K562 (cell line): ENCODE measurements at regions not wholly inside any gene's neighbourhood (a gene's known extent, or its start where the extent isn't known, plus 50 kb on each side); places are given as distances from the start of the nearest gene placed in this dataset.

Experiments
- BACH1 ChIP-seq: fragments of 200-800 bp; sonication (Bioruptor generic); IDR thresholded peaks from 2 replicates; pipeline ENCODE4 v1.6.1; 2016; ENCODE audit warnings: missing genetic modification characterization, missing compliant biosample characterization
- CHAMP1 ChIP-seq: fragments of 450-650 bp; IDR thresholded peaks from 2 replicates; pipeline ENCODE4 v1.6.1; 2016; ENCODE audit warnings: mild to moderate bottlenecking
- ESRRA ChIP-seq: fragments of 450-650 bp; IDR thresholded peaks from 2 replicates; pipeline ENCODE4 v1.6.1; 2014; ENCODE audit warnings: low read depth, mild to moderate bottlenecking, moderate library complexity, borderline replicate concordance
- KDM4B ChIP-seq, 2 experiments: fragments of 450-650 bp in 1 of 2; sonication (generic) in 1 of 2; IDR thresholded peaks; 2 replicates each; pipeline ENCODE4 v1.6.1; 2016 to 2017; ENCODE audit warnings: borderline replicate concordance in 2 of 2, antibody characterized with exemption in 1 of 2, low read depth in 1 of 2, mild to moderate bottlenecking in 1 of 2
- PML ChIP-seq: IDR thresholded peaks from 2 replicates; pipeline ENCODE4 v1.6.1; 2012; ENCODE audit warnings: low read length, inconsistent platforms
- RAD21 ChIP-seq, 2 experiments: fragments of 250-450 bp in 1 of 2; fragments of 450-650 bp in 1 of 2; sonication (Bioruptor Pico) in 1 of 2; formaldehyde crosslinking in 1 of 2; IDR thresholded peaks in 1 of 2; conservative IDR thresholded peaks in 1 of 2; 2 replicates each; pipeline versions ENCODE4 v1.4.0 to v1.8.0; 2020 to 2022; ENCODE audit warnings: mild to moderate bottlenecking in 2 of 2, moderate library complexity in 1 of 2
- RB1 ChIP-seq: fragments of 450-650 bp; IDR thresholded peaks from 2 replicates; pipeline ENCODE4 v1.6.1; 2017; ENCODE audit warnings: low read depth, mild to moderate bottlenecking
- RUNX1 ChIP-seq: sonication (generic); IDR thresholded peaks from 2 replicates; pipeline ENCODE4 v1.6.1; 2016; ENCODE audit warnings: antibody characterized with exemption, low read depth
- TRIM24 ChIP-seq, 2 experiments: fragments of 450-650 bp; IDR thresholded peaks; 2 replicates each; pipeline ENCODE4 v1.6.1; 2016
- XRCC3 ChIP-seq: fragments of 450-650 bp; IDR thresholded peaks from 2 replicates; pipeline ENCODE4 v1.6.1; 2017; ENCODE audit warnings: mild to moderate bottlenecking, moderate library complexity
- ZBTB7A ChIP-seq: IDR thresholded peaks from 2 replicates; pipeline ENCODE4 v1.6.1; 2011; ENCODE audit warnings: low read depth, mild to moderate bottlenecking, low read length, moderate library complexity, borderline replicate concordance; ENCODE audit not compliant: control insufficient read depth
- ZNF124 ChIP-seq: sonication (generic); formaldehyde crosslinking; IDR thresholded peaks from 2 replicates; pipeline ENCODE4 v1.8.1; 2022; ENCODE audit warnings: missing genetic modification reagents
- ZNF436 ChIP-seq: fragments of 250-450, 450-650 bp; sonication (Bioruptor Pico); formaldehyde crosslinking; IDR thresholded peaks from 2 replicates; pipeline ENCODE4 v1.7.0; 2020; ENCODE audit warnings: mild to moderate bottlenecking
- ZNF584 ChIP-seq: fragments of 200-800 bp; sonication (Bioruptor generic); IDR thresholded peaks from 2 replicates; pipeline ENCODE4 v1.6.1; 2016; ENCODE audit warnings: low read depth, mild to moderate bottlenecking, missing genetic modification characterization, missing compliant biosample characterization

- TF ChIP-seq XRCC3 = no peak
- TF ChIP-seq TRIM24 (IDR thresholded peaks at IDR 0.05) = no peak
- TF ChIP-seq KDM4B (IDR thresholded peaks at IDR 0.05; ENCODE audit: borderline replicate concordance in 2 of 2, low read depth in 1 of 2) = no peak
- TF ChIP-seq ESRRA = no peak
- no peak for TF ChIP-seq RUNX1
- no peak for TF ChIP-seq ZBTB7A
- no peak for TF ChIP-seq CHAMP1
- no peak for TF ChIP-seq ZNF124
- TF ChIP-seq BACH1 = no peak
- TF ChIP-seq RB1 = no peak
- TF ChIP-seq PML = no peak
- no peak for TF ChIP-seq ZNF436 (CRISPR knock-in tag)
- TF ChIP-seq ZNF584 (CRISPR knock-in tag) = no peak
- no peak for TF ChIP-seq RAD21 (CRISPR knock-in tag; conservative IDR thresholded peaks at IDR 0.05 in 1 of 2, IDR thresholded peaks at IDR 0.05 in 1 of 2)
Observed at GRCh38 chr14:101104485-101104884, 201.0 kb upstream of the RTL1 start (continued).
